HT-29 (cell line): ENCODE measurements at regions not wholly inside any gene's neighbourhood (a gene's known extent, or its start where the extent isn't known, plus 50 kb on each side); places are given as distances from the start of the nearest gene placed in this dataset.
A peak's percentile ranks its signal among the peaks of the same experiment; 100 is the strongest.

Experiments used
- DNase-seq: peaks from one replicate; pipeline ENCODE4 v3.0.0-alpha.2; 2015; ENCODE audit warnings: low spot score

- no peak for DNase-seq
Measured at GRCh38 chr5:28017178-28017577, 978.8 kb upstream of the CDH9 start.

DNA sequence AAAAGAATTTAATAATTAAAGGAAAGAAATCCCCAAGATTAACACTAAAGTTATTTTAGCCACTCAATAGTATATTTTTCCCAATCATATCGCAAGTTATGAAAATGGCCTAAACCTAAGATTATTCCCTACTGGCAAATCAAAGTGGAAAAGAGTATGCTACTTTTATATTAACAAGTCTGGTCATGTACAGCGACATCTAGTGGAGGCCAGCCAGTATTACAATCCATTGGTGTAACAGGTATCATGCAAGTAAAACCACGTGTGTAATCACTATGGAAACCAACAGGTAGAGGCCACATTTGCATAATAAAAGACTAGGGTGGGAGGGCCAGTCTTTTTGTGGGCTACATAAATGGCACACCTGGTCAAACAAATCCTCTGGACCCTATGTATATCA is 976.4 kb upstream of the CDH9 start:
- DNase-seq, result peak; percentile 74

DNA sequence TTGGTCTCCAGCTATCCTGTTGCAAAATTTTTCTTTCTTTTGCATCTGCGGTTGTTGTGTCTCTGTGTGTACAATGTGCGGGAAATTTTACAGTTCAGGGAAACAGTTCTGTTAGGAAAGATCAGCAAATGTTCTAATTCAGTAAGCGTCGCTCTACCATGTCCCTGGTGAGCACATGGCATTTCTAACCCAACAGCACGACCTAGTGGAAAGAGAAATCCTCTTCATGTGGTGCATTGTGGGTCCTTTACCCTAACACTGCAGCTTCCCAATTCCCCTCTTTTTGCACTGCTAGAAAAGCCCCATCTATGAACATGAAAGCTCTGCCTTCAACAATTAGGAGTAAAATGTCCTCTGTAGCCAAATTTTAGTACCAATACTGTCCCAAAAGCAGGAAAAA is 974.2 kb upstream of the CDH9 start:
- peak; percentile 78 for DNase-seq

GRCh38 chr5:28009576-28009975 is 971.2 kb upstream of the CDH9 start:
- DNase-seq, result no peak

- DNase-seq, result no peak
Measured at GRCh38 chr5:27996665-27997064, 958.3 kb upstream of the CDH9 start.

- no peak for DNase-seq
Measured at GRCh38 chr5:27995867-27996266, 957.5 kb upstream of the CDH9 start.

- DNase-seq, result no peak
Measured at GRCh38 chr5:27978322-27978721, 939.9 kb upstream of the CDH9 start.

DNA sequence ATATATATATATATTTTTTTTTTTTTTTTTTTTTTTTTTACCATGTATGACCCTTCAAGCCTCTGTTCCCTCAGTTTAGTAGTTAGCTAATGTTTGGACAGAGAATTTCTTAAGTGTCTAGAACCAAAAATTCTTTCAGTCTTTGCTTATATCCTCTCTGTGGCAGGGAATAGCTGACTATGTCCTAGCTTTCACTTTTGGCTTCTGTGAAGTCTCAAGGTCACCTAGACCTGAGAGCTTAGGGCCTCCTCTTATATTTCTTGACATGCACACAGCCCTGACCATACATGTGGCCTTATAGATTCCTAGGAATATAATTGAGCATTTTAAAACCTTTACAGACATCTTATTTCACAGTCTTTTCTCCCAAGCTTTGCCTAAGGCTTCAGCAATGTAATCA is 930.8 kb upstream of the CDH9 start:
- DNase-seq, result no peak

GRCh38 chr5:27963050-27963783 is 924.8 kb upstream of the CDH9 start:
- no peak for DNase-seq

- DNase-seq, result no peak
Measured at GRCh38 chr5:27962198-27962597, 923.8 kb upstream of the CDH9 start.

DNA sequence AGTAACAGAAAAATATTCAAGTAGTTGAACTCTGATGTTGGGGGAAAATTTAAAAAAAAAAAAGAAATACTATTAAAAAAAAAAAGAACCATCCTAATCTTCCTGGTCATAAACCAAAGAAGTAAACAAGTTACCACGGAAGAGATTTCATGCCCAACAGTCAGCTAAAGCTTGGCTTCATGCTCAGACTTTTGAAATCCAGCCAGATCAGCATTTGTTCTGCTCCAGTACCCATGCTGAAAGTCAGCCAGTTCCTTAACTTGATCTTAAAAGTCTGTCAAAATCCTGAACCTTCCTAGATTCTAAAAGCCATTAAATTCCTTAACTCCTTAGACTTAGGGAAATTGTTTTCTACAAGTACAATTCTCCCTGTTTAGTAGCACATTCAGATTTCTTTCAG is 908.7 kb upstream of the CDH9 start:
- no peak for DNase-seq

DNA sequence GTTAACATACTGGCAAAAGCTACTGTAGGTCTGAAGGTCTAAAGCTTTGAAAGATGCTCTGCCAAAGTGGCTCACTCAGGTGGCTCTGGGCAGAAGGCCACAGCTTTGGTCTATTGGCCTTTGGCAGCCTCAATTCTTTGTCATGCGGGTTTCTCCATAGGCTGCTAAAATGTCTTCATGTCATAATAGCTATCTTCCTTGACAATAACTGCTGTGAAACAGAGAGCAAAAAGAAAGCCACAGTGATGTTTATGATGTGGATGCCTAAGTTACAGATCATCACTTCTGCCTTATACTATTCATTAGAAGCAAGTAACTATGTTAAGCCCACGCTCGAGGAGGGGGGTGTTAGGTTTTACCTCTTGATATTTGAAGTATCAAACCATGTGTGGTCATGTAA is 906.1 kb upstream of the CDH9 start:
- DNase-seq, result no peak

DNA sequence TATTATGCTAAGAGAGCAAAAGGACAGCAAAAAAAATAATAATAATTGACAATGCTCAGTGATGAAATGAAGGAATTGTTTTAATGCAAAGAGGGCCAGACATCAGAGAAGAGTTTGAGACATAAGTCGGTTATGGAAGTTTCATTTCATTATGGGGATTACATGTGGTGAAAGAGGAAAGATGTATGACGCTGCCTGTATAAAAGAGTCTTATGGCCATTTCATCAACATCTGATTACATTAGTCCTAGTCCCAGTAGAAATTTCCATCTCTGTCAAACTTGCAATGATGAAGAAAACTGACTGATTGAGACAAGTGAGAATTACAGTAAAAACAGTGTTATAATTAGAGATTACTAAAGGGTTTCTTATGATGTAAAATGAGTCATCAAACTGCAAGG is 900.6 kb upstream of the CDH9 start:
- no peak for DNase-seq

DNA sequence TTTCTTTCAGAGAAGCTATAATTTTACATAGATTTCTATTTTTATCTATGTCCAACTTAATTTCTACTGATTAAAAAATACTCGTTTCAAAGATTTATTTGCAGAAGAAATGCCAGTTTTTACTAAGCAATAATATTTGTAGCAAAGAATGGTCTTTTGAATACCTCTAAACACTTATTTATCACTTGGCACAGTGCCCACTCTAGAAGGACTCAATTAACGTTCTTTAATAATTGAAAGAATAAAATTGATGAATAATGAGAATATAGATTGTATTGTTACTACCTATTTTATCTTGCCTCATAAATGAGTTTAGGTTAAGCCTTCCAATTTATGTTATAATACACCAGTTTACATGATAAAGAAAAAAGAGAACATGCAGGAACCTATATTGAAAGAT is 889.7 kb upstream of the CDH9 start:
- no peak for DNase-seq

- peak; percentile 41 for DNase-seq
Measured at GRCh38 chr5:27911216-27911615, 872.8 kb upstream of the CDH9 start.

GRCh38 chr5:27908341-27908740 is 870.0 kb upstream of the CDH9 start:
- no peak for DNase-seq

DNA sequence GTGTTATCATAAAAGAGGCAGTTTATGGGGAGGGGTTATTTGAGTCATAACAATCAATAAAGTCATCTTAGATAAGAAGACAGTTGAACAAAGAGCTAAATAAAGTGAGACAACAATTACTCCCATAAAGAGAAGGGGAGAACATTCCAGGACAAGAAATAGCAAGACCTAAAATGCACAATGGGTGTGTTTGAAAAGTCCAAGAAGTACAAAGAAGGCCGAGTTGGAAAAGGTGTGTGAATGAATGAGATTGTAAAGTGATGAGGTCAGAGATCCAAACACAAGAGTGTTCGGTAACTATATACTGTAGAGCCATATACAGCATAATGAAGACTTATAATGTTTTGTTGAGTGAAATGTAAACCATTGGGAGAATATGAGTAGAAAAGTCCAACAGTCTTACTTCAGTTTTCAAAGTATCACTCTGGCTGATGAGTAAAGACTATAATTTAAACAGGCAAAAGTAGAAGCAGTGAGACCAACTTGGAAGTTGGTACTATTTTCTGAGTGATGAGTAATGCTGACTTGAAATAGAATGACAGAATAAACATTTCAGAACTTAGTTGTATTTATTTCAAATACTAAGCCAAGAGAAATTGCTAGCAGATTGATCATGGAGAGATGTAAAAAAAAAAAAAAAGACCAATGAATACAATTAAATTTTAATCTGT is 868.7 kb upstream of the CDH9 start:
- peak; percentile 60 for DNase-seq

DNA sequence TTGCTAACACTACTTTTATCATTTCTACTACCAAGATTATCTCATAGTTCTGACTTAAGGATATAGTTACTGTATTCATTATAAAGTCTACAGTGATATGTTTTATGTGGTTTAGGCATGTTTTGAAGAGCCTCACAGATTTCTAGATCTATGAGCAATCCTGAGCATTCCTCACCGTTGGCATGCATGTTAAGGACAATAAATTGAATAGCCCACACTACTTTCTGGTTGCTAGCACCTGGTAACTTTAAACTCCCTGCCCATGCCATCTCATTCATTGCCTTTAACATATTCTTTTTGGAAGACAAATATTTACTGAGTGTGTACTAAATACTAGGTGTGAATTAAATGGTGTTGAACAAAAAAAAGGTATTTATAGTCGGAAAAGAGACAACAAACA is 868.1 kb upstream of the CDH9 start:
- peak; percentile 49 for DNase-seq

DNA sequence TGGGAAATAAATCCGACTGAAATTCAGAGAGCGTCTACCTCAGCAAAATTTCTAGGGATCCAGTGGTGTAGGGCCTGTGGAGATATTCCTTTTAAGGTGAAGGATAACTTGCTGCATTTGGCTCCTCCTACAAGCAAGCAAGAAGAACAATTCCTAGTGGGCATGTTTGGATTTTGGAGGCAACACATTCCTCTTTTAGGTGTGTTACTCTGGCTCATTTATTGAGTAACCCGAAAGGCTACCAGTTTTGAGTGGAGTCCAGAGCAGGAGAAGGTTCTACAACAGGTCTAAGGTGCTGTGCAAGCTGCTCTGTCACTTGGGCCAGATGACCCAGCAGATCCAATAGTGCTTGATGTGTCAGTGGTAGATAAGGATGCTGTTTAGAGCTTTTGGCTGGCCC is 862.4 kb upstream of the CDH9 start:
- DNase-seq, result no peak

GRCh38 chr5:27876071-27876470 is 837.7 kb upstream of the CDH9 start:
- no peak for DNase-seq

DNA sequence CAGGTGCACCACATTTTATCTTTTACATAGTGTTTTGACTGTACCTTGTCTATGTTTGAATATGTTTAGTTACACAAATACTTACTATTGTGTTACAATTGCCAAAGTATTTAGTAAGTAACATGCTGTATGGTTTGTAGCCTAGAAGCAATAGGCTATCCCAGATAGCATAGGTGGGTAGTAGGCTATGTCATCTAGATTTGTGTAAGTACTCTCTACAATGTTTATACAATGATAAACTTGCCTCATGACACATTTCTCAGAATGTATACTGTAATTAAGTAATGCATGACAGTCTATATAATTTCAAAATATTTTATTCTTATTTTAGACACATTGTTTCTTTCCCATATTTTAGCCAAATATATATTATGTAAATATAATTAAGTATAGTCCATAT is 836.8 kb upstream of the CDH9 start:
- no peak for DNase-seq

DNA sequence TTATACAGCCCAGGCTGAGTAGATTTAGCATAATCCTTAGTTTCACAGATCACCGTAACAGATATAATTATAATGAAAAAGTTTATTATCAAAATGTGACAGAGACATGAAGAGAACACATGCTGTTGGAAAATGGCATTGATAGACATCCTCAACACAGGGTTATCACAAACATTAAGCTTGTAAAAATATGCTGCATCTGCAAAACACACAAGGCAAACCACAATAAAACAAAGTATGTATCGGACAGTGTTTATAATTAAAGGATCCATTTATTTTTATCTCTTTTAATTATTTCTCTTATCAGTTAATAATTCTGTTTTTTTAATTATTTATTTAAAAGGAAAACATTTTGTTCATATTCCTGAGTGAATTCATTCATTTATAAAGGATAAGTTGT is 829.9 kb upstream of the CDH9 start:
- DNase-seq, result no peak

DNA sequence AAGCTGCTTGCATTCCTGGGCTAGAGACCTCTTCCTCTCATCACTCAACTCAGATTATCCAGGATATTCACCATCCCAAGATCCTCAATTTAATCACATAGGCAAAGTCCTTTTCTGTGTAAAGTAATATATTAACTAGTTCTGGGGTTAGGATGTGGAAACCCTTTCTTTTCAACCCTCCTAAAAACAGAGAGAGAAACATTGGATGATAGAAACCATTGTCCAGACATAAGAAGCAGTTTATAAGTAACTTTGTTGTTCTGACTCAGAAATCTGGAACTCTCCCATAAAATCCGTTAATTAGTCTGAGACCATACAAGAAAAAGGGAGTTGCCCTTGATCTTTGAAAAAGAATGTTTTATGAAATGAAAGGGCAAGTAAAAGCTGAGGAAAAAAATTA is 817.1 kb upstream of the CDH9 start:
- DNase-seq, result peak; percentile 64
